B cell (primary cell): ENCODE measurements at regions not wholly inside any gene's neighbourhood (a gene's known extent, or its start where the extent isn't known, plus 50 kb on each side); places are given as distances from the start of the nearest gene placed in this dataset.

ENCODE experiments used
- EZH2 ChIP-seq: IDR thresholded peaks from 2 replicates; pipeline ENCODE4 v1.6.1; 2012; ENCODE audit warnings: borderline replicate concordance, low read depth, mild to moderate bottlenecking, moderate library complexity, low read length; ENCODE audit not compliant: insufficient read depth, poor library complexity, severe bottlenecking
- TF ChIP-seq, protein P1 (sequence below): fragments of 200-600 bp; IDR thresholded peaks from one replicate; pipeline ENCODE4 v1.8.0; 2022; ENCODE audit warnings: antibody characterized with exemption, mild to moderate bottlenecking

GRCh38 chr14:80136358-80136757 lies 74.9 kb downstream of the DIO2 start:
- TF ChIP-seq, protein P1, sequence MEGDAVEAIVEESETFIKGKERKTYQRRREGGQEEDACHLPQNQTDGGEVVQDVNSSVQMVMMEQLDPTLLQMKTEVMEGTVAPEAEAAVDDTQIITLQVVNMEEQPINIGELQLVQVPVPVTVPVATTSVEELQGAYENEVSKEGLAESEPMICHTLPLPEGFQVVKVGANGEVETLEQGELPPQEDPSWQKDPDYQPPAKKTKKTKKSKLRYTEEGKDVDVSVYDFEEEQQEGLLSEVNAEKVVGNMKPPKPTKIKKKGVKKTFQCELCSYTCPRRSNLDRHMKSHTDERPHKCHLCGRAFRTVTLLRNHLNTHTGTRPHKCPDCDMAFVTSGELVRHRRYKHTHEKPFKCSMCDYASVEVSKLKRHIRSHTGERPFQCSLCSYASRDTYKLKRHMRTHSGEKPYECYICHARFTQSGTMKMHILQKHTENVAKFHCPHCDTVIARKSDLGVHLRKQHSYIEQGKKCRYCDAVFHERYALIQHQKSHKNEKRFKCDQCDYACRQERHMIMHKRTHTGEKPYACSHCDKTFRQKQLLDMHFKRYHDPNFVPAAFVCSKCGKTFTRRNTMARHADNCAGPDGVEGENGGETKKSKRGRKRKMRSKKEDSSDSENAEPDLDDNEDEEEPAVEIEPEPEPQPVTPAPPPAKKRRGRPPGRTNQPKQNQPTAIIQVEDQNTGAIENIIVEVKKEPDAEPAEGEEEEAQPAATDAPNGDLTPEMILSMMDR, result no peak
- no peak for TF ChIP-seq EZH2
